HepG2 (cell line): ENCODE measurements at regions not wholly inside any gene's neighbourhood (a gene's known extent, or its start where the extent isn't known, plus 50 kb on each side); places are given as distances from the start of the nearest gene placed in this dataset.

Experiments used
- JUNB ChIP-seq: sonication (generic); formaldehyde crosslinking; IDR thresholded peaks from 2 replicates; pipeline ENCODE4 v1.8.0; 2022; ENCODE audit warnings: missing genetic modification reagents, mild to moderate bottlenecking, borderline replicate concordance
- ZBTB8A ChIP-seq: sonication (generic); formaldehyde crosslinking; IDR thresholded peaks from 2 replicates; pipeline ENCODE4 v1.4.0; 2020; ENCODE audit warnings: mild to moderate bottlenecking, low read depth, missing genetic modification reagents, borderline replicate concordance
- ZNF350 ChIP-seq: sonication (generic); formaldehyde crosslinking; IDR thresholded peaks from 2 replicates; pipeline ENCODE4 v1.4.0; 2020; ENCODE audit warnings: mild to moderate bottlenecking, low read depth, missing genetic modification reagents, borderline replicate concordance
- ZNF678 ChIP-seq: sonication (generic); formaldehyde crosslinking; IDR thresholded peaks from 2 replicates; pipeline ENCODE4 v1.4.0; 2020; ENCODE audit warnings: mild to moderate bottlenecking, missing genetic modification reagents
- TF ChIP-seq, protein P1 (sequence below): IDR thresholded peaks from 2 replicates; pipeline ENCODE4 v1.6.1; 2012; ENCODE audit warnings: low read length, improper control_type of control experiment
- TF ChIP-seq, protein P2 (sequence below), 2 experiments: sonication (generic) in 1 of 2; formaldehyde crosslinking in 1 of 2; IDR thresholded peaks; 2 replicates each; pipeline versions ENCODE4 v1.5.1 to v1.6.1; 2011 to 2020; ENCODE audit warnings: borderline replicate concordance in 1 of 2, low read depth in 1 of 2, low read length in 1 of 2, mild to moderate bottlenecking in 1 of 2, missing genetic modification reagents in 1 of 2, moderate library complexity in 1 of 2
- TF ChIP-seq, protein P3 (sequence below): sonication (generic); formaldehyde crosslinking; IDR thresholded peaks from 2 replicates; pipeline ENCODE4 v1.4.0; 2020; ENCODE audit warnings: mild to moderate bottlenecking, missing genetic modification reagents, borderline replicate concordance
- TF ChIP-seq, protein P4 (sequence below): sonication (generic); formaldehyde crosslinking; IDR thresholded peaks from 2 replicates; pipeline ENCODE4 v1.5.0; 2020; ENCODE audit warnings: missing genetic modification reagents

DNA sequence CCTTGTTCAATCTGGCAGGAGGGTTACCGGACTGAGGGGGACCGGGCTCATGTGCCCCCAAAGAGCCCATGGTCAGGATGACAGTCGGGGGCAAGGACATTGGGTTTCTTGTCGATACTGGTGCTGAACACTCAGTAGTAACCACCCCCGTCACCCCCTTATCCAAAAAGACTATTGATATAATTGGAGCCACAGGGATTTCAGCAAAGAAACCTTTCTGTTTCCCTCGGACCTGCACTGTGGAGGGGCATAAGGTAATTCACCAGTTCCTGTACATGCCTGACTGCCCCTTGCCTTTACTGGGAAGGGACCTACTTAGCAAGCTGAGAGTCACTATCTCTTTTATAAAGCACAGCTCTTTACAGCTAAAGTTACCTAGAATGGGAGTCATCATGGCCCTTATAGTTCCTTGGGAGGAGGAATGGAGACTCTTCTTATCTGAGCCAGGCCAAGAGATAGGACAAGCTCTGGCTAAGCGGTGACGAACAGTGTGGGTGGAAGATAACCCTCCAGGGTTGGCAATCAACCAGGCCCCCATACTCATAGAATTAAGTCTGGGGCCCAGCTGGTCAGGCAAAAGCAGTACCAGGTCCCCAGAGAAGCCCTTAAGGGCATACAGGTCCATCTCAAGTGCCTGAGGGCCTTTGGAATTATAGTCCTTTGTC lies 603.7 kb downstream of the UQCRFS1 start:
- TF ChIP-seq, protein P1, sequence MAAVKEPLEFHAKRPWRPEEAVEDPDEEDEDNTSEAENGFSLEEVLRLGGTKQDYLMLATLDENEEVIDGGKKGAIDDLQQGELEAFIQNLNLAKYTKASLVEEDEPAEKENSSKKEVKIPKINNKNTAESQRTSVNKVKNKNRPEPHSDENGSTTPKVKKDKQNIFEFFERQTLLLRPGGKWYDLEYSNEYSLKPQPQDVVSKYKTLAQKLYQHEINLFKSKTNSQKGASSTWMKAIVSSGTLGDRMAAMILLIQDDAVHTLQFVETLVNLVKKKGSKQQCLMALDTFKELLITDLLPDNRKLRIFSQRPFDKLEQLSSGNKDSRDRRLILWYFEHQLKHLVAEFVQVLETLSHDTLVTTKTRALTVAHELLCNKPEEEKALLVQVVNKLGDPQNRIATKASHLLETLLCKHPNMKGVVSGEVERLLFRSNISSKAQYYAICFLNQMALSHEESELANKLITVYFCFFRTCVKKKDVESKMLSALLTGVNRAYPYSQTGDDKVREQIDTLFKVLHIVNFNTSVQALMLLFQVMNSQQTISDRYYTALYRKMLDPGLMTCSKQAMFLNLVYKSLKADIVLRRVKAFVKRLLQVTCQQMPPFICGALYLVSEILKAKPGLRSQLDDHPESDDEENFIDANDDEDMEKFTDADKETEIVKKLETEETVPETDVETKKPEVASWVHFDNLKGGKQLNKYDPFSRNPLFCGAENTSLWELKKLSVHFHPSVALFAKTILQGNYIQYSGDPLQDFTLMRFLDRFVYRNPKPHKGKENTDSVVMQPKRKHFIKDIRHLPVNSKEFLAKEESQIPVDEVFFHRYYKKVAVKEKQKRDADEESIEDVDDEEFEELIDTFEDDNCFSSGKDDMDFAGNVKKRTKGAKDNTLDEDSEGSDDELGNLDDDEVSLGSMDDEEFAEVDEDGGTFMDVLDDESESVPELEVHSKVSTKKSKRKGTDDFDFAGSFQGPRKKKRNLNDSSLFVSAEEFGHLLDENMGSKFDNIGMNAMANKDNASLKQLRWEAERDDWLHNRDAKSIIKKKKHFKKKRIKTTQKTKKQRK: no peak
- TF ChIP-seq, protein P2, sequence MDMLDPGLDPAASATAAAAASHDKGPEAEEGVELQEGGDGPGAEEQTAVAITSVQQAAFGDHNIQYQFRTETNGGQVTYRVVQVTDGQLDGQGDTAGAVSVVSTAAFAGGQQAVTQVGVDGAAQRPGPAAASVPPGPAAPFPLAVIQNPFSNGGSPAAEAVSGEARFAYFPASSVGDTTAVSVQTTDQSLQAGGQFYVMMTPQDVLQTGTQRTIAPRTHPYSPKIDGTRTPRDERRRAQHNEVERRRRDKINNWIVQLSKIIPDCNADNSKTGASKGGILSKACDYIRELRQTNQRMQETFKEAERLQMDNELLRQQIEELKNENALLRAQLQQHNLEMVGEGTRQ (IDR thresholded peaks at IDR 0.05; ENCODE audit: low read depth, low read length): no peak
- TF ChIP-seq, protein P2 (CRISPR knock-in tag; IDR thresholded peaks at IDR 0.05; ENCODE audit: borderline replicate concordance): no peak
- TF ChIP-seq, protein P3, sequence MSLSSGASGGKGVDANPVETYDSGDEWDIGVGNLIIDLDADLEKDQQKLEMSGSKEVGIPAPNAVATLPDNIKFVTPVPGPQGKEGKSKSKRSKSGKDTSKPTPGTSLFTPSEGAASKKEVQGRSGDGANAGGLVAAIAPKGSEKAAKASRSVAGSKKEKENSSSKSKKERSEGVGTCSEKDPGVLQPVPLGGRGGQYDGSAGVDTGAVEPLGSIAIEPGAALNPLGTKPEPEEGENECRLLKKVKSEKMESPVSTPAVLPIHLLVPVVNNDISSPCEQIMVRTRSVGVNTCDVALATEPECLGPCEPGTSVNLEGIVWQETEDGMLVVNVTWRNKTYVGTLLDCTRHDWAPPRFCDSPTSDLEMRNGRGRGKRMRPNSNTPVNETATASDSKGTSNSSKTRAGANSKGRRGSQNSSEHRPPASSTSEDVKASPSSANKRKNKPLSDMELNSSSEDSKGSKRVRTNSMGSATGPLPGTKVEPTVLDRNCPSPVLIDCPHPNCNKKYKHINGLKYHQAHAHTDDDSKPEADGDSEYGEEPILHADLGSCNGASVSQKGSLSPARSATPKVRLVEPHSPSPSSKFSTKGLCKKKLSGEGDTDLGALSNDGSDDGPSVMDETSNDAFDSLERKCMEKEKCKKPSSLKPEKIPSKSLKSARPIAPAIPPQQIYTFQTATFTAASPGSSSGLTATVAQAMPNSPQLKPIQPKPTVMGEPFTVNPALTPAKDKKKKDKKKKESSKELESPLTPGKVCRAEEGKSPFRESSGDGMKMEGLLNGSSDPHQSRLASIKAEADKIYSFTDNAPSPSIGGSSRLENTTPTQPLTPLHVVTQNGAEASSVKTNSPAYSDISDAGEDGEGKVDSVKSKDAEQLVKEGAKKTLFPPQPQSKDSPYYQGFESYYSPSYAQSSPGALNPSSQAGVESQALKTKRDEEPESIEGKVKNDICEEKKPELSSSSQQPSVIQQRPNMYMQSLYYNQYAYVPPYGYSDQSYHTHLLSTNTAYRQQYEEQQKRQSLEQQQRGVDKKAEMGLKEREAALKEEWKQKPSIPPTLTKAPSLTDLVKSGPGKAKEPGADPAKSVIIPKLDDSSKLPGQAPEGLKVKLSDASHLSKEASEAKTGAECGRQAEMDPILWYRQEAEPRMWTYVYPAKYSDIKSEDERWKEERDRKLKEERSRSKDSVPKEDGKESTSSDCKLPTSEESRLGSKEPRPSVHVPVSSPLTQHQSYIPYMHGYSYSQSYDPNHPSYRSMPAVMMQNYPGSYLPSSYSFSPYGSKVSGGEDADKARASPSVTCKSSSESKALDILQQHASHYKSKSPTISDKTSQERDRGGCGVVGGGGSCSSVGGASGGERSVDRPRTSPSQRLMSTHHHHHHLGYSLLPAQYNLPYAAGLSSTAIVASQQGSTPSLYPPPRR (CRISPR knock-in tag): no peak
- TF ChIP-seq JUNB (no peak), ZNF350 (CRISPR knock-in tag) (no peak), ZNF678 (CRISPR knock-in tag) (no peak), ZBTB8A (CRISPR knock-in tag) (no peak)
- TF ChIP-seq, protein P4, sequence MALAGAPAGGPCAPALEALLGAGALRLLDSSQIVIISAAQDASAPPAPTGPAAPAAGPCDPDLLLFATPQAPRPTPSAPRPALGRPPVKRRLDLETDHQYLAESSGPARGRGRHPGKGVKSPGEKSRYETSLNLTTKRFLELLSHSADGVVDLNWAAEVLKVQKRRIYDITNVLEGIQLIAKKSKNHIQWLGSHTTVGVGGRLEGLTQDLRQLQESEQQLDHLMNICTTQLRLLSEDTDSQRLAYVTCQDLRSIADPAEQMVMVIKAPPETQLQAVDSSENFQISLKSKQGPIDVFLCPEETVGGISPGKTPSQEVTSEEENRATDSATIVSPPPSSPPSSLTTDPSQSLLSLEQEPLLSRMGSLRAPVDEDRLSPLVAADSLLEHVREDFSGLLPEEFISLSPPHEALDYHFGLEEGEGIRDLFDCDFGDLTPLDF (CRISPR knock-in tag): no peak
